Parathyroid adenoma (tissue), 2 donors: ENCODE measurements at regions not wholly inside any gene's neighbourhood (a gene's known extent, or its start where the extent isn't known, plus 50 kb on each side); places are given as distances from the start of the nearest gene placed in this dataset.

Source experiments
- H2AFZ ChIP-seq: fragments of 300-600 bp; sonication (generic); one replicate; pipeline ENCODE4 v1.7.0; 2017; ENCODE audit warnings: antibody characterized with exemption, mild to moderate bottlenecking
- H3K27ac ChIP-seq: fragments of 300-600 bp; sonication (generic); one replicate; pipeline ENCODE4 v1.7.0; 2017
- H3K27me3 ChIP-seq: fragments of 300-600 bp; sonication (generic); one replicate; pipeline ENCODE4 v1.7.0; 2017; ENCODE audit warnings: low read length; ENCODE audit not compliant: control insufficient read depth, insufficient read depth
- H3K36me3 ChIP-seq: fragments of 300-600 bp; sonication (generic); one replicate; pipeline ENCODE4 v1.7.0; 2017; ENCODE audit warnings: low read length; ENCODE audit not compliant: control insufficient read depth, insufficient read depth
- H3K4me1 ChIP-seq: fragments of 300-600 bp; sonication (generic); one replicate; pipeline ENCODE4 v1.7.0; 2017; ENCODE audit warnings: control low read depth
- H3K4me2 ChIP-seq: fragments of 300-600 bp; sonication (generic); one replicate; pipeline ENCODE4 v1.7.0; 2017; ENCODE audit warnings: low read length
- H3K4me3 ChIP-seq: fragments of 300-600 bp; sonication (generic); one replicate; pipeline ENCODE4 v1.7.0; 2017; ENCODE audit warnings: low read depth, low read length
- H3K79me2 ChIP-seq: fragments of 300-600 bp; sonication (generic); one replicate; pipeline ENCODE4 v1.7.0; 2017; ENCODE audit warnings: control low read depth
- H3K9ac ChIP-seq: fragments of 300-600 bp; sonication (generic); one replicate; pipeline ENCODE4 v1.7.0; 2017; ENCODE audit warnings: mild to moderate bottlenecking
- H3K9me3 ChIP-seq: fragments of 300-600 bp; sonication (generic); one replicate; pipeline ENCODE4 v1.7.0; 2017; ENCODE audit warnings: low read length; ENCODE audit not compliant: control insufficient read depth
- CTCF ChIP-seq: fragments of 300-600 bp; sonication (generic); IDR thresholded peaks from one replicate; pipeline ENCODE4 v1.7.0; 2017; ENCODE audit warnings: antibody characterized with exemption, mild to moderate bottlenecking
- donor health status: primary hyperparathyroidism.

- no peak for TF ChIP-seq CTCF
- no peak overlapping the region for H3K4me2 ChIP-seq
- H3K27me3 ChIP-seq: no peaks in the 10 kb centered on the region
- H3K9ac ChIP-seq: no peak overlapping the region
- no peak overlapping the region for H2AFZ ChIP-seq
- no peaks in the 10 kb centered on the region for H3K9me3 ChIP-seq
- H3K4me3 ChIP-seq: no peak overlapping the region
- no peaks in the 10 kb centered on the region for H3K36me3 ChIP-seq
- peaks cover 23% of the 10 kb centered on the region for H3K4me1 ChIP-seq
- H3K27ac ChIP-seq: no peak overlapping the region
- H3K79me2 ChIP-seq: no peaks in the 10 kb centered on the region
Measured at GRCh38 chr12:124393831-124394230, 98.9 kb downstream of the RFLNA start.

DNA sequence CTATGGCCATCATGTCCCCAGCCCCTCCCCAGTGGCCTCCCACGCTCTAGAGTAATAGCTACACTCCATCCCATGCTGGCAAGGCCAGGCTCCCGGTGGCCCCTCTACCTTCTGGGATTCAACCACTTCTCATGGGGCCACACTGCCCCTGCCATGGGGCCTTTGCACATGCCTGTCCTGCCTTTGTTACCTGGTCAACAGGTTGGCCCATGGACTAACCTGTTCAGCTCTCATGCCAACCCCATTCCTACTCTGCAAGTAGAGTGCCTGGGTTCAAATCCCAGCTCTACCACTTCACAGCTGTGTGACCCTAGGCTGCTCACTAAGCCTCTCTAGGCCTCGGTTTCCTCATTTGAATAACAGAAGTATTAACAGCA lies 98.5 kb downstream of the RFLNA start:
- Histone ChIP-seq H3K4me3 (no peak overlapping the region), H3K27ac (peak overlapping the region; percentile 15), H3K27me3 (no peaks in the 10 kb centered on the region), H3K4me1 (peaks cover 25% of the 10 kb centered on the region), H3K36me3 (no peaks in the 10 kb centered on the region), H3K9me3 (no peaks in the 10 kb centered on the region), H3K4me2 (peak overlapping the region; percentile 30), H2AFZ (no peak overlapping the region), H3K9ac (no peak overlapping the region), H3K79me2 (no peaks in the 10 kb centered on the region)
- TF ChIP-seq CTCF: no peak

- Histone ChIP-seq H3K27me3 (no peaks in the 10 kb centered on the region), H3K4me3 (no peak overlapping the region), H2AFZ (no peak overlapping the region), H3K9me3 (no peaks in the 10 kb centered on the region), H3K4me1 (peaks cover 31% of the 10 kb centered on the region), H3K4me2 (peak overlapping the region; percentile 30), H3K9ac (no peak overlapping the region), H3K27ac (peak overlapping the region; percentile 15), H3K79me2 (no peaks in the 10 kb centered on the region), H3K36me3 (no peaks in the 10 kb centered on the region)
- TF ChIP-seq CTCF: no peak
Measured at GRCh38 chr12:124392667-124393413, 97.9 kb downstream of the RFLNA start.

- no peak overlapping the region for H3K9ac ChIP-seq
Measured at GRCh38 chr12:124392271-124392666, 97.4 kb downstream of the RFLNA start.

More at GRCh38 chr12:124392271-124392666, 97.4 kb downstream of the RFLNA start:
- H3K36me3 ChIP-seq: no peaks in the 10 kb centered on the region
- H3K79me2 ChIP-seq: no peaks in the 10 kb centered on the region
- no peak for TF ChIP-seq CTCF
- H3K4me2 ChIP-seq: no peak overlapping the region
- H3K27me3 ChIP-seq: no peaks in the 10 kb centered on the region
- peak overlapping the region; percentile 15 for H3K27ac ChIP-seq
- H3K4me1 ChIP-seq: peaks cover 35% of the 10 kb centered on the region
- H3K4me3 ChIP-seq: no peak overlapping the region
- H3K9me3 ChIP-seq: no peaks in the 10 kb centered on the region
- no peak overlapping the region for H2AFZ ChIP-seq
